Daoy (cell line): ENCODE measurements at regions not wholly inside any gene's neighbourhood (a gene's known extent, or its start where the extent isn't known, plus 50 kb on each side); places are given as distances from the start of the nearest gene placed in this dataset.
"Not testable (repeated sequence)": the region's sequence is repeated elsewhere in the genome, so short reads cannot be mapped to it uniquely, and the experiment has no call there.

ENCODE experiments used
- DNase-seq: peaks from one replicate; pipeline ENCODE4 v3.0.0-alpha.2; 2015; ENCODE audit warnings: low read depth

DNA sequence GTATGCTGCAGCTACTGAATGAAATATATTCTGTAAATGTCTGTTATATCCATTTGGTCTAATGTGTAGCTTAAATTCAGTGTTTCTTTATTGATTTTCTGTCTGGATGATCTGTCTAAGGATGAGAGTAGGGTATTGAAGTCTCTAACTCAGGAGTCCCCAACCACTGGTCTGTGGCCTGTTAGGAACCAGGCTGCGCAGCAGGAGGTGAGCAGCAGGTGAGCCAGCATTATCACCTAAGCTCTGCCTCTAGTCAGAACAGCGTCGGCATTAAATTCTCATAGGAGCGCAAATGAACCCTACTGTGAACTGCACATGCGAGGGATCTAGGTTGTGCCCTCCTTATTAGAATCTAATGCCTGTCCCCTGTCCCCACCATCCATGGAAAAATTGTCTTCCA is 329.7 kb upstream of the RGS6 start:
- DNase-seq = no peak

DNA sequence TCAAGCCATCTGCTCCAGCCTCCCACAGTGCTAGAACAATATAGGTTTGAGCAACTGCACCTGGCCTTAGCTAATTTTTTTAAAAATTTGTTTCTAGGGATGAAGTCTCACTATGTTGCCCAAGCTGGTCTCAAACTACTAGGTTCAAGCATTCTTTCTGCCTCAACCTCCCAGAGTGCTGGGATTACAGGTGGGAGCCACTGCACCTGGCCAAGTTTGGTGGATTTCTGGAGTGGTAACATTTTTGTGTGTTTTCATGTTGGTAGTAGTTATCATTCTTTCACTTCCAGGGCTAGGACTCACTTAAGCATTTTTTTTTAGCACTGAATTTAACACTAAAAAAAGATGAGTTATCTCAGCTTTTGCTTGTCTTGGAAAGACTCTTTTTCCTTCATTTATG is 328.0 kb upstream of the RGS6 start:
- DNase-seq = no peak

DNA sequence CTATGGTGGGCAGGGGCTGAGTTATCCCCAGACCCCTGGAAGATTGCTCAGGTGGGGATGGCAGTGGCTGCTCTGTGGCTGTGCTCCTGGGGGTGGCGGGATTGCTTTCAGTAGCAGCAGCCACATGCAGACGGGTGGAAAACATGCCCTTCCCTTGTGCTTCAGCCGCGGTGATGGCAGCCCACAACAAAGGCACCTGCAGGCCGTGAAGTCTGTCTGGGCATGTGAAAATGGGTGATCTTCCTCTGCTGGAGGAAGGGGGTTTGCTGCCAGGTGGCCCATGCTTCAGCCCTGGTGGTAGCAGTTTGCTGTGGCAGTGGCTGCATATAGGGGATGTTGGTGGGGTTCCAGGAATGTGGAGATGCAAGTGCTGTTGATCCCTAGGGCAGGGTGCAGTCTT is 326.2 kb upstream of the RGS6 start:
- no peak for DNase-seq

DNA sequence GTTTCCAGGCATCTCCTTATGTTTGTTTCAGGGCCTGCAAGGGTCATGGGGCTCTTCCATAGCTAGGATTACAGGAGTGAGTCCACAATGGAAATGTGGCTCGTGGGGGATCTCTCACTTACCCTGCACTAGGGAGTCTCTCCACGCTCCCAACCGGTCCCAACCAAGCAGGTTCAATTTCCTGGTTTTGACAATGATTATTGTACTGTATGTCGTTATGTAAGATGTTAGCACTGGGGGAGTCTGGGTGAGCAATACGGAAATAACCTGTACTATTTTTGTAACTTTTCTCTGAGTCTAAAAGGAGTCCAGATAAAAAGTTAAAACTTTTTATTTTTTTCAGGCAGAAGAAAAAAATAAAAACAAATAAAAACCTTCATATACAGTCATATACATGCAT is 325.7 kb upstream of the RGS6 start:
- DNase-seq = no peak

DNA sequence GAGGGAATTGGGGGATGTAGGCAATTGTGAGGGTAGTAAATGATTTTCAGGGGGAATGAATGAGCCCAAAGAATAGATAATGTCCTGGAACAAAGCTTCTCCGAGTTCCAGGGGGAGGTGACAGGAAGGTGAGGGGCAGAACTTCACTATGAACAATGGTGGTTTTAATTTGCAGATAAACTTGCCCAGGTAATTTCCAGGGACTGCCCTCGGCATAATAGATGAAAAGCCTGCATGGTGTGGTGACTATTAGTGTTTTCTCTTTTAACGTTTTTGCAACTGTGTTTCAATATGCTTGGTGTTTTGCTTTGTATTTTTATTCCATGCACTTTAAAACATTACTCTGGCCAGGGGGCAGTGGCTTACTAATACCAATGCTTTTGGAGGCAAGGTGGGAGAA is 325.2 kb upstream of the RGS6 start:
- no peak for DNase-seq

DNA sequence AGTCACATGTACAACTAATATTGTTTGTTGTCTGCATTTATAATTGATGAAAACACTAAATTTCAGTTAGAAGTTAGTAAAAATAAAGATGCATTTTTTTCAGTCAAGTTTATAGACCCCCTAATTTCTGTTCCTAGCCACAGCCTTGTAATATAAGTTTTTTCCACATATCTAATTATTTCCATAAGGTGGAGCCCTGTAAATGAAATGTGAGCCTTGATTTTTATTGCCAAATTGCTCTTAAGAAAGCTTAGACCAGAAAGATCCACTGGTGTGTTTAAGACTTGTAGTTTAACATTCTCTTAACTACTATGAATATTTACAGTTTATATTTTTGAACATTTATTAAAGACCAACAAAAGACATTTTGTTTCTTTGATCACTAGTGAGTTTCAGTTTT is 322.1 kb upstream of the RGS6 start:
- no peak for DNase-seq

DNA sequence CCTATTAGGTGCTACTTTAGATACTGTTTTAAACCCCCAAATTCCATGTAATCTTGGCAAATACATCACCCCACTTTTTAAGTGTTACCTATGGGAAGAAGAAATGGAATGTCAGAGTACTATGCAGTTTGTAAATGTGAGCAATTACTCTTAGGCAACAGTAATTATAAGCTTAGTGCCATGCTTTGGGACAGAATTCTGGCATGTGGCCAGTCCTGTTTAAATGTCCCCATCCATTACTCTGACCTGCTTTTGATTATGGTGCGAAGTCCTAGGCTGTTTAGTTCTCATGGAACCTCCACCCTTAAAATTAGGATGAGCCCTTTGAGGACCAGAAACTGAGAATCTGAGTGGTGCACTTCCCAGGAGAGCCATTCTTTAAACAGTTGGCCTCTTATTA is 321.4 kb upstream of the RGS6 start:
- DNase-seq = no peak

DNA sequence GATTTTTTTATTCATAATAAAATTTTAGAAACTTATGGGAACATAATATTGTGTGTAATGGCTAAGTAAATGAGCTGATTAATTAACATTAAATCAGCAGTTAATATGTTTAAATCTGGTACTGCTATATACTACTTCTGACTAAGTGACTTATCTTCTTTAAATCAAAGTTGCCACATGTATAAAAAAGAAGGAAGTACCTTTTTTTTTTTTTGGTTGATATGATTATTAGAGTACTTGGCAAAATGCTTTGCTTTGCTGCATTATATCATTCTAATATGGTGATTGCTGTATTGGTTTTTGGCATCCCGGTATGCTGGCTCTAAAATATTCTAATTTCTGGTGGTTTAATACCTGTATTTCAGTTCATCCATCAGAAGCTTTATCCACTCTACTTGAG is 319.1 kb upstream of the RGS6 start:
- no peak for DNase-seq

DNA sequence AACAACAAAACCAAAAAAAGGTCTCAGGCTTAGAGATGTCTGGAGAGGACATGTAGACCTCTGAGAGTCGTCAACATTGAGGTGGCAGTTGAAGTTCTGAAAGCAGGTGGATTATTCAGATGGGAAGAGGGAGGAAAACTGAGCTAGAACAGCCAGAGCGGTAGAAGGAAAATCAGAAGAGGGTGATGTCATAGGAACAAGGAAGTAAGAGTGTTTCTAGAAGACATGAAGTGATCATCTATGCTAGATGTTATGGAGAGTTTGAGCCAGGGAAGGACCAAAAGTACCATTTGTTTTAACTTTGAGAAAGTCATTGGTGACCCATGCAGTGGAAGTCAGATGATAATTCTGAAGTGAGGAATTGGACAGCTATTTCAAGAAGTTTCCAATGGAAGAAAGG is 316.2 kb upstream of the RGS6 start:
- no peak for DNase-seq

DNA sequence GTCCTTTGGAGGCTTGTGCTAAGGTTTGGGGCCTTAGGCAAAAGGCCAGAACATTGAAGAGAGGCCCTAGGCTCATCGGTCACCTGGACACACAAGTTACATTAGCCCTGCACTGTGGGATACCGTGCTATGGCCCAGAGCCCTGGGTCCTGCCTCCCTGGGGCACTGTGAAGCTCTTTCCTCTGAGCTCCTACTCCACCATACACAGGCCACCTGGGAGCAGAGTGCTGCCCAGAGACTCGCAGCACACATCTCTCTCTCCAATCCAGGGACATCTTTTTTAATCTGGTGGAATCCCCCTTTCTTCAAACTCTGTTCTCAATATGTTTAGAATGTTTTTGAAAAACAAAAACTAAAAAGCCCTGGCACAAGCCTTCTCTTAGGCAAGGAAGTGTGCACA is 314.2 kb upstream of the RGS6 start:
- DNase-seq = no peak

DNA sequence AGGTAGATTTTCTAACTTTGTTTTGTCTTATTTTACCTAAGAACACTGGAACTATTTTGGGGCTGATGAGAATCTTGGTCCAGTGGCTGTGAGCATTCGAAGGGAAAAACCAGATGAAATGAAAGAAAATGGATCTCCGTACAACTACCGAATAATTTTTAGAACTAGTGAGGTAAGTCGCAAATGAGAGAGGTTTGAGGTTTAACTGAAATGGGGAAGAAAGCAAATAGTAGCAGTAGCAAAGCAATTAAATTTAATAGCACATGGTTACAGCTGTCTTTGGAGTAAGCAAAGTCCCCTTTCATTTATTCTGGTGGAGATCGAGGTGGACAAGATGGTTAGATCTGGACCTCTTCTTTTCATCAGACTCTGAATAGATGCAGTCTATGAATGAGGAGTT is 313.5 kb upstream of the RGS6 start:
- DNase-seq = no peak

DNA sequence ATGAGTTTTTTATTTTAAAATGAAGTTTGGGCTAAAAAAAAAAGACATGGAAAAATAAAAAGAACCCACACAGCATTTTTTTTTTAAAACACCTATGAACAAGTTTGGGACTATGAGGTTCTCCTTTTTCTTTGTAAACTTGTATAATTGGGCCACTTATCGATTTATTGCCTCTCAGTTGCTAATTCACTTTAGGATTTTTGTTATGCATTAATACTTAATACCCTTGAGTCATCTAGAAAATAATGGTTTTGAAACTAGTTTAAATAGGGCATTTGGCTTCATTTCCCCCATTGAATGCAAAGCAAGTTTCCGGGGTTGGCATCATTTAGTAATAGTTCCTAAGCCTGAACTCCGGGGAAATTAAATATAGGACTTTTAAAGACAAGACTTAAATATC is 312.8 kb upstream of the RGS6 start:
- no peak for DNase-seq

DNA sequence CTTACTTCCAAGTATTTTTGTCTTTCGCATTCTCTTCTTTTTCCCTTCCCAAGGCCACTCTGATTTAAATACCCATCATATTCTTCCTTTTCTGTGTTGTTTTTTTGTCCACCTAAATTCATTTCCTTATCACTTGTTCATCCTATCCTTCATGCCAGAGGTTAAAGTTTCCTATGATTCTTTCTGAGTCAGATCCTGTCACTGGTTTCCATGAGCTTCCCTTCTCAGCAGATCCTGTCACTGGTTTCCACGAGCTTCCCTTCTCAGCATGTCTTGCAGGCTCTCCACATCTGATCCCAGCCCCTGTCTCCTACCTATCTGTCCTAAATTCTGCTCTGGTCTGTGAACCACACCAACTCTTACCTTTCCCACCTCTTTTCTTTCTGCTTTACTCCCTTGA is 311.8 kb upstream of the RGS6 start:
- peak; percentile 58 for DNase-seq

DNA sequence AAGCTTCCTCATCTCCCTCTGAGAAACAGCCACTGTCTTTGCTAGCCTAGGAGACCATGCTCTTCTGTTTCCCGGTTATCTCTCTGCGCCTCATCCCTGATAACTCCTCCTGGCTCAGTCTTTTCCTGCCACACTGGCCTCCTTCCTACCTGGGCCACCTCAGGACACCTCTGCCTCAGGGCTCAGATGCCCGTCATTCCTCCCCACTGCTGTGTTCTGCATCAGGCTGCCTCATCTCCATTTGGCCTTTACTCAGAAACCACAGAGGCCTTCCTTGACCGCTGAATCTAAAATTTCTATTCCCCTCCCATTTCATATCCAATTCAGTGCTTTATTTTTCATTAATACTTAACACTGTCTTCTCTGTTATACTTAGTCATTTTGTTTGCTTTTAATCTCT is 311.0 kb upstream of the RGS6 start:
- DNase-seq = peak; percentile 5

DNA sequence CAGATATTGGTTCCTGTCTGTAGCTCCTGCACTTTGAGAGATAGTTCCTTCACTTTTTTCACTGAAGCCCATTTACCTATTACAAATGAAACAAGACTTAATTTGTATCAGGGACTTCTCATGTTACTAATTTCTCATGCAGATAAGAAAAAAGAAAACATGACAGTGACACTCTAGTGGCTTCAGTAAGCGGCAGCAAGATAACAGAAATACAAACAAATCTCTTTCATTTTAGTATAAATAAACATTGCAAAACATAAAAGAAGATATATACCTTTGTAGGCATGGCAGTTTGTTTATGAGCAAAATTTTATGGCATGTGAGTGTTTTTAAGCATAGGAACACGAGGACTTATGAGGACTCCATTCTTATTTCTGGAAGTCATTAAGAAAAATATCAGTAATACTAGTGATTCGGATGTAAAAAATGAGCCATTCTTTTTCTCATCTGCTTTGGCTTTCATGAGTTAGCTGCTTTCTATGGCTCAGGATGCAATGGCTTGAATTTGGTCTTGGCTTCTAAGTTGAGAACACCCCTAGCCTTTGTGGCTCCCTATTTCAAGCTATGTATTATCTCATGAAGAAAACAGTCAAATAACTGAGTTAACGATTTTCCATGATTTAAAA is 310.1 kb upstream of the RGS6 start:
- no peak for DNase-seq

DNA sequence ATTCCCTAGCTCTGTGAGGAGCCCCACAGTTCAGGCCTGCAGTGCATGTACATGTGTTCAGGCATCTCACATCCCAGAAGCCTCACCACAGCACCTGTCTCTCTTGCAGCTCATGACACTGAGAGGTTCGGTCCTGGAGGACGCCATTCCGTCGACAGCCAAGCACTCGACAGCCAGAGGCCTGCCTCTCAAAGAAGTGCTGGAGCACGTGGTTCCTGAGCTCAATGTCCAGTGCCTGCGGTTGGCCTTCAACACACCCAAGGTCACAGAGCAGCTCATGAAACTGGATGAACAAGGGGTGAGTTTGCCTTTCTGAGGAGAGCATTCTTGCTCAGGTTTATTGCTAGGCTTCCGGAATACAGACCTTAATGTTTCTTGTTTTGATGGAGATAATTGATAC is 308.3 kb upstream of the RGS6 start:
- no peak for DNase-seq

DNA sequence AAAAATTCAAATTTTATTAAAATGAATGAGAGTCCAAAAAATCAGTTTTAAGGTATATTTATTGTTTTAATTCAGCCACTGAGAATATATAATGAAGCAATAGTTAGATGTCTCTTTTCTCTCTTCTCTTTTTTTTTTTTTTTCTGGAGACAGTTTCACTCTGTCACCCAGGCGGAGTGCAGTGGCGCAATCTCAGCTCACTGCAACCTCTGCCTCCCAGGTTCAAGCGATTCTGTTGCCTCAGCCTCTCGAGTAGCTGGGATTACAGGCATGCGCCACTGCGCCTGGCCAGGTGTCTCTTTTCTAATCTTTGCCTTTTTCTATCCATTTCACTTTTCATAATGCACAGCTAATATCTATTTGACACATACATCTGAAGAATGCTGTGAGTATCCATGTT is 307.1 kb upstream of the RGS6 start:
- DNase-seq = no peak

DNA sequence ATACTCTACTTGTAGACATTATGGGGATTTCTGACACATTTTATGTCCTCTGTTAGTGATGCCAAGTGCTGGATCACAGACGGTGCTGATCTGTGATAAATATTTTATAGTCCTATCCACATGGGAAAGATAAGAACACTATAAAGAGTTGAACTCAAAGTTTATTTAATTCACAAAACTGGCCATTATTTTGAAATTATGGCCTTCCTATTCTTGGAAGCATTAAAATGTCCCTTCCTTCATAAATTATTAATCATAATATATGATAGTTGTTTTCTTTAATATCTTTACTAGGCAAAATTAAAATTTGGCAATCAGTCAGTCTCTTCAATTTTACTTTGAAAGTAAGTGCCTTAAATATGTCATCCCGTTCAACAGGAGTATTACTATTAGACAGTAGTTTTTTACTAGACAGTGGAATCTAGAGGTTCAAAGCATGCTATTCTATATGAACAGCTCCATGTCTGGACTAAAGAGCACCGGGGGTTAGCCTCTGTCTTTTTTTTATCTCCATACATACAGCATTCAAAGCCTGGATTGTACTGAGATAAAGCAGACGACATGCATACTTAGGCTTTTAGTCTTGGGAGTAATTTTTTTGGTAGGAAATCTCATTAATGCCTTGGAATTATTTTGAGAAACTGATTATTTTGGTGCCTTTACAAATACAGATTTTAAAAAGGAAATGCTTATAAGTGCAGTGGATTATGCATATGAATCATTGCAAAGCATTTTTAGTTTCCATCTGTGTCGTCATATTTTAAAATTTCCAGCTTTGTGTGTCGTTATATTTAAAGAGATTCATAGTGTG is 306.1 kb upstream of the RGS6 start:
- no peak for DNase-seq

DNA sequence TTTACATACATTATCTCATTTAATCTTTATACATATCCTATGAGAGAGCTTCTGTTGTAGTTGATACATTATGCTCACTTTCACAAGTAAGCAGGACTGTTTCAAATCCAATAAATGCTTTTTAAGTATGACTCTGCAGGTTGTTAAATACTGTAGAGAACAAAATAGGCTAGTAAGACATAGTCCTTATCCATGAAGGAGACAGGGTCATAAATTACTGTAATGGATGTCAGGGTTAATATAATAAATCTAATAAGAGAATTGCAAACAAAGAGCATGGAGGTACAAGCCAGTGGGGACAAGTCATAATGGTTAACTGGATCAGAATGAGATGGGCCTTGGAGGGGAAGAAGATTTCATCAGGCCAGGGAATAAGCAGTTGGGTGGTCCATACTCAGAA is 303.8 kb upstream of the RGS6 start:
- DNase-seq = no peak

DNA sequence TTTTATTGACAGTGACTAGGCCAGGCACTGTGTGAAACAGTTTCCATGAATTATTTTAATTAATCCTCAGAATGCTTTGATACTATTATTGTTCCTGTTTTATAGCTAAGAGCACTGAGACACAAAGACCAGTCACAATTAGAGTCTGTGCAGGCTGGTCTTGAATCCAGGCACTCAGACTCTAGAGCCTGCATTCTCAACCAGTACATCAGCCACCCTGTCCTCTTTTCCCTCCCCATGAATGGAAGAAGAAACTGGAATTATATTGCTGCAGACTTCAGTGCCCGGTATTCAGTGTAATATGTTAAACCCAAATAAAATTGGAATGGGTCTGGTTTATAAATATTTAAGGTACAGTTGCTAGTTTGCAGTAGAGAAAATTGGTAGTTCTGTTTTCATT is 303.0 kb upstream of the RGS6 start:
- DNase-seq = no peak

DNA sequence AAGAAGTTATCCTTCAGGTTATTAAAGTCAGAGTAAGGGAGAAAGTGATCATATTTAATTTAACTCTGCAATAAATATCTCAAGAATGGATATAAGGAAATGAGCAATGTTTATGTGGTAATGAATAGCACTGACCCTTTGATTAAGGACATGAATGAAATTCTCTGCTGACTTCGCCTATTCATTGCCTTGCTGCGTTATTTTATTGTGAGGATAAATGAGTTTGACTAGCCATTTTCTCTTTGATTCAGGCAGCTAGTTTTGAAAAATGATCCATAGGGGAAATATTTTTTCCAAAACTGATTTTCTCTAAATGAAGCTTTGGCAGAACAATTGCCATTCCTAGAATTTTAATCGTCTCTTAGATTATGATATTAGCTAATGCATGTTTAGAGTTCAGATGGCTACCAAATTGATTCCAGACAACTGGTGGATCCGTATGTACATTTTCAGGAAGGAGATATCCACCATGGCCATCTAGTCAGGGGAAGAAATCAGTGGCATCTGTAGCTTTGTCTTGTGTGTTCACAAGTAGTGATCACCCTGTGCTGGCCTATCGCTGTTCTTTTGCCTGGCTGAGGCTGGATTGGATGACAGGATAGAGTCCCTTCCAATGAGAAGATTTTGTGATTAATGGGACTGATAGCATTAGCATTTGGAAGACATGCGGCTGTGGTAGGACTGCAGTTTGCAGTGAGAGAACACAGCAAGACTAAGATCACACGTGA is 302.3 kb upstream of the RGS6 start:
- no peak for DNase-seq

DNA sequence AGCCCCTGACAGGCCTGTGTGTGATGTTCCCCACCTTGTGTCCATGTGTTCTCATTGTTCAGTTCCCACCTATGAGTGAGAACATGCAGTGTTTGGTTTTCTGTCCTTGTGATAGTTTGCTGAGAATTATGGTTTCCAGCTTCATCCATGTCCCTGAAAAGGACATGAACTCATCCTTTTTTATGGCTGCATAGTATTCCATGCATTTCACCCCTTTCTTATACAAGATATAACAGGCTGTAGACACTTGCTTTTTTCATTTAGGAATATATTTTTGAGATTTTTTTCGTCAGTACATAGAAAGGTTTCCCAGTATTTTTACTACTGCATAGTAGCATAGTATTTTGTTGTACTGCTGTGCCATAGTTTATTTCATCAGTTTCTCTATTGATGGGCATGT is 301.2 kb upstream of the RGS6 start:
- not testable (repeated sequence) for DNase-seq

DNA sequence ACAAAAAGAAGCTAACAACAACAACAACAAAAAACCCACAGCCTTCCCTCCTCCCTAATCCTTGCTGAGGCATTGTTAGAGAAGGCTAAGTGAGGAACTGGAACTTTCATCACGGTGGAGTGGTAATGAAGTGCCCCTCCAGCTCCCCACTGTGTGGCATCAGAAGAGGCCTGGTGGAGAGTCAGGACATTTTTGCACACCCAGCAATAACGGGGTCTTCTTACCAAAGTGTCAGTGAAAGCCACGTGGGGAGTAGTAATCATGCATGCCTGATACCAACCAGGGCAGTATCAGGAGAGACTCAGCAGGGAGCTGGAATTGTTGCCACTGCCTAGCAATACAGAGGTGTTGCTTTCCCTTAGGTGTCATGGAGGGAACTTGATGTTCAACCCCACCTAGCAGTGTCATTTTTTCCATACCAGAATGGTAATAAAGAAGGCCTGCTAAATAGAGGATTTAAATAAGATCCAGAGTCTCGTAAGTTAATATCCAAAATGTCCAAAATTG is 299.7 kb upstream of the RGS6 start:
- DNase-seq = no peak
